H1 (cell line): ENCODE measurements at regions not wholly inside any gene's neighbourhood (a gene's known extent, or its start where the extent isn't known, plus 50 kb on each side); places are given as distances from the start of the nearest gene placed in this dataset.

ENCODE experiments used
- CTCF ChIA-PET: fragments of 300-600 bp; sonication (Branson Sonifier 250); formaldehyde crosslinking; loops from one replicate; lab custom pipeline; 2021; ENCODE audit not compliant: partially characterized antibody; lab: Charles Lee
- POLR2A ChIA-PET: fragments of 300-600 bp; sonication (Branson Sonifier 250); formaldehyde crosslinking; loops from one replicate; lab custom pipeline; 2021; ENCODE audit warnings: inconsistent platforms; ENCODE audit not compliant: partially characterized antibody; lab: Charles Lee
- DNase-seq, 2 experiments: peaks; one replicate each; pipeline versions ENCODE4 v3.0.0 to v3.0.0-alpha.2; 2010 to 2022; ENCODE audit warnings: low spot score in 2 of 2, low read depth in 1 of 2, mixed read lengths in 1 of 2
- FAIRE-seq: peaks from 2 replicates; lab custom pipeline; 2011; peaks lifted over from hg19 to GRCh38; lab: Jason Lieb, UNC
- H2AFZ ChIP-seq: 2 replicates; pipeline ENCODE4 v1.8.1; 2012; ENCODE audit warnings: low read length, inconsistent platforms
- H2AK5ac ChIP-seq: 2 replicates; pipeline ENCODE4 v1.6.1; 2013; ENCODE audit warnings: low read depth, low read length
- H2BK120ac ChIP-seq: replicated peaks from 2 replicates; pipeline ENCODE3; 2013; ENCODE audit warnings: low read depth, low read length, inconsistent platforms
- H2BK12ac ChIP-seq: 2 replicates; pipeline ENCODE4 v1.6.1; 2013; ENCODE audit warnings: low read depth, low read length
- H2BK15ac ChIP-seq: 2 replicates; pipeline ENCODE4 v1.6.1; 2013; ENCODE audit warnings: low read length
- H2BK20ac ChIP-seq: 2 replicates; pipeline ENCODE4 v1.6.1; 2013; ENCODE audit warnings: low read length
- H2BK5ac ChIP-seq: 2 replicates; pipeline ENCODE4 v1.6.1; 2013; ENCODE audit warnings: low read depth, low read length
- H3K14ac ChIP-seq: 2 replicates; pipeline ENCODE4 v1.6.1; 2013; ENCODE audit warnings: inconsistent platforms; ENCODE audit not compliant: insufficient read length
- H3K18ac ChIP-seq: 2 replicates; pipeline ENCODE4 v1.6.1; 2013; ENCODE audit warnings: low read length; ENCODE audit errors: extremely low read depth
- H3K23ac ChIP-seq: 2 replicates; pipeline ENCODE4 v1.6.1; 2013; ENCODE audit warnings: inconsistent platforms; ENCODE audit not compliant: insufficient read length
- H3K23me2 ChIP-seq: 2 replicates; pipeline ENCODE4 v1.6.1; 2013; ENCODE audit warnings: low read depth, low read length
- H3K27ac ChIP-seq: 2 replicates; pipeline ENCODE4 v1.6.1; 2011; ENCODE audit warnings: low read depth, low read length, inconsistent platforms
- H3K27me3 ChIP-seq, 4 experiments: replicated peaks in 1 of 4; 1 replicate in 1 of 4; 2 replicates in 3 of 4; pipeline versions ENCODE4 v1.6.1 to v1.8.1; 2011 to 2013; ENCODE audit warnings: low read length in 3 of 4, mild to moderate bottlenecking in 3 of 4, inconsistent platforms in 2 of 4, mixed read lengths in 2 of 4, moderate library complexity in 1 of 4; ENCODE audit not compliant: control insufficient read depth in 3 of 4, insufficient read depth in 3 of 4; ENCODE audit errors: extremely low read depth in 1 of 4
- H3K36me3 ChIP-seq, 4 experiments: 2 replicates each; pipeline versions ENCODE4 v1.6.1 to v1.8.1; 2011 to 2013; ENCODE audit warnings: mild to moderate bottlenecking in 4 of 4, low read length in 3 of 4, moderate library complexity in 2 of 4, control low read depth in 1 of 4, inconsistent platforms in 1 of 4; ENCODE audit not compliant: insufficient read depth in 4 of 4, control insufficient read depth in 2 of 4
- H3K4ac ChIP-seq: replicated peaks from 2 replicates; pipeline ENCODE3; 2013; ENCODE audit warnings: low read length, low read depth, mixed read lengths, inconsistent platforms; ENCODE audit not compliant: insufficient read length
- H3K4me1 ChIP-seq, 4 experiments: replicated peaks in 1 of 4; 1 replicate in 1 of 4; 2 replicates in 3 of 4; pipeline versions ENCODE4 v1.6.1 to v1.8.1; 2011 to 2013; ENCODE audit warnings: low read length in 3 of 4, inconsistent platforms in 2 of 4, mixed read lengths in 1 of 4; ENCODE audit not compliant: insufficient read depth in 4 of 4, control insufficient read depth in 3 of 4
- H3K4me2 ChIP-seq, 2 experiments: 2 replicates each; pipeline versions ENCODE4 v1.6.1 to v1.8.1; 2011 to 2013; ENCODE audit warnings: low read depth in 2 of 2, low read length in 2 of 2, control low read depth in 1 of 2, inconsistent platforms in 1 of 2, mild to moderate bottlenecking in 1 of 2; ENCODE audit not compliant: insufficient read depth in 1 of 2
- H3K4me3 ChIP-seq, 4 experiments: fragments of 200-600, 300-600 bp in 1 of 4; sonication (generic), shearing (Covaris generic), sonication (Bioruptor Twin) in 1 of 4; 2 replicates each; pipeline versions ENCODE4 v1.5.1 to v1.8.1; 2011 to 2016; ENCODE audit warnings: low read length in 4 of 4, low read depth in 3 of 4, control low read depth in 2 of 4, inconsistent platforms in 2 of 4, mild to moderate bottlenecking in 2 of 4, mixed read lengths in 1 of 4, moderate library complexity in 1 of 4; ENCODE audit not compliant: insufficient read depth in 2 of 4; ENCODE audit errors: extremely low read depth in 1 of 4
- H3K56ac ChIP-seq: replicated peaks from 2 replicates; pipeline ENCODE3; 2013; ENCODE audit warnings: low read depth, mild to moderate bottlenecking, mixed read lengths, low read length, inconsistent platforms; ENCODE audit not compliant: insufficient read length
- H3K79me1 ChIP-seq: 2 replicates; pipeline ENCODE4 v1.6.1; 2013; ENCODE audit warnings: low read depth, low read length, control low read depth
- H3K79me2 ChIP-seq, 2 experiments: 2 replicates each; pipeline versions ENCODE4 v1.6.1 to v1.8.1; 2012 to 2013; ENCODE audit warnings: low read length in 2 of 2, mild to moderate bottlenecking in 2 of 2, inconsistent platforms in 1 of 2; ENCODE audit not compliant: insufficient read depth in 2 of 2, control insufficient read depth in 1 of 2
- H3K9ac ChIP-seq, 4 experiments: replicated peaks in 1 of 4; 1 replicate in 1 of 4; 2 replicates in 3 of 4; pipeline versions ENCODE4 v1.6.1 to v1.8.1; 2011 to 2013; ENCODE audit warnings: low read depth in 3 of 4, low read length in 3 of 4, control low read depth in 2 of 4, mild to moderate bottlenecking in 2 of 4, moderate library complexity in 2 of 4, inconsistent platforms in 1 of 4; ENCODE audit errors: extremely low read depth in 1 of 4
- H3K9me3 ChIP-seq, 2 experiments: 2 replicates each; pipeline versions ENCODE4 v1.6.1 to v1.8.1; 2012 to 2013; ENCODE audit warnings: mild to moderate bottlenecking in 2 of 2, moderate library complexity in 2 of 2, control low read depth in 1 of 2, inconsistent platforms in 1 of 2, low read depth in 1 of 2, low read length in 1 of 2, mixed read lengths in 1 of 2; ENCODE audit not compliant: insufficient read depth in 2 of 2
- H4K20me1 ChIP-seq, 2 experiments: replicated peaks in 1 of 2; 2 replicates each; pipeline versions ENCODE3 to v1.8.1; 2011 to 2013; ENCODE audit warnings: inconsistent platforms in 2 of 2, low read length in 2 of 2, mild to moderate bottlenecking in 1 of 2; ENCODE audit not compliant: insufficient read depth in 2 of 2, control insufficient read depth in 1 of 2
- H4K5ac ChIP-seq: 2 replicates; pipeline ENCODE4 v1.6.1; 2013; ENCODE audit warnings: low read length, low read depth, mixed read lengths, inconsistent platforms; ENCODE audit not compliant: insufficient read length
- H4K8ac ChIP-seq: 2 replicates; pipeline ENCODE4 v1.8.0; 2013; ENCODE audit warnings: mild to moderate bottlenecking, moderate library complexity, low read length, inconsistent platforms; ENCODE audit not compliant: insufficient read depth; ENCODE audit errors: extremely low read depth
- H4K91ac ChIP-seq: replicated peaks from 2 replicates; pipeline ENCODE3; 2013; ENCODE audit warnings: low read length, mixed read lengths, inconsistent platforms; ENCODE audit not compliant: insufficient read length
- ASH2L ChIP-seq: fragments of 200-600, 300-600 bp; sonication (generic); IDR thresholded peaks from one replicate; pipeline ENCODE4 v1.7.1; 2017; ENCODE audit warnings: low read length
- CBX5 ChIP-seq: fragments of 300-800, 300-1000 bp; sonication (generic); IDR thresholded peaks from 2 replicates; pipeline ENCODE4 v1.7.1; 2016; ENCODE audit warnings: antibody characterized with exemption, low read length, low read depth
- CHD1 ChIP-seq: IDR thresholded peaks from 2 replicates; pipeline ENCODE4 v1.6.1; 2012; ENCODE audit warnings: low read depth, low read length, improper control_type of control experiment
- CTBP2 ChIP-seq: IDR thresholded peaks from 2 replicates; pipeline ENCODE4 v1.7.0; 2011; ENCODE audit warnings: borderline replicate concordance, mild to moderate bottlenecking, moderate library complexity, mixed read lengths, low read length; ENCODE audit not compliant: insufficient read depth, insufficient read length
- FOSL1 ChIP-seq: IDR thresholded peaks from 2 replicates; pipeline ENCODE4 v1.6.1; 2011; ENCODE audit warnings: mild to moderate bottlenecking, low read depth, low read length, moderate library complexity; ENCODE audit not compliant: insufficient read depth
- MAFK ChIP-seq: IDR thresholded peaks from 2 replicates; pipeline ENCODE4 v1.6.1; 2012; ENCODE audit warnings: low read depth, mild to moderate bottlenecking, improper control_type of control experiment, low read length
- NANOG ChIP-seq: IDR thresholded peaks from 2 replicates; pipeline ENCODE4 v1.6.1; 2011; ENCODE audit warnings: low read length, low read depth, mild to moderate bottlenecking, inconsistent platforms; ENCODE audit not compliant: insufficient read depth, poor library complexity, severe bottlenecking
- NRF1 ChIP-seq: IDR thresholded peaks from 2 replicates; pipeline ENCODE4 v1.6.1; 2011; ENCODE audit warnings: mild to moderate bottlenecking, low read depth, low read length, improper control_type of control experiment
- SIRT6 ChIP-seq: IDR thresholded peaks from one replicate; pipeline ENCODE4 v1.7.1; 2012; ENCODE audit warnings: low read length, inconsistent platforms
- SP2 ChIP-seq: IDR thresholded peaks from 2 replicates; pipeline ENCODE4 v1.6.1; 2012; ENCODE audit warnings: mild to moderate bottlenecking, low read length, inconsistent platforms
- TEAD4 ChIP-seq: IDR thresholded peaks from 2 replicates; pipeline ENCODE4 v1.6.1; 2012; ENCODE audit warnings: low read depth, low read length, inconsistent platforms, mixed read lengths
- WGBS, 2 experiments: shearing (Covaris generic) in 1 of 2; methylation state at CpG; one replicate each; pipeline versions ENCODE4 v1.1.6 to v1.1.7; 2013 to 2015; ENCODE audit warnings: low lambda C conversion rate in 2 of 2, mixed read lengths in 2 of 2, inconsistent platforms in 1 of 2, low coverage in 1 of 2, missing lambda C conversion rate in 1 of 2; ENCODE audit not compliant: insufficient replicate concordance in 2 of 2, insufficient coverage in 1 of 2, insufficient read length in 1 of 2; ENCODE audit errors: extremely low coverage in 1 of 2, missing lambda C conversion rate in 1 of 2; 5-methylcytosine and 5-hydroxymethylcytosine counted together
- TF ChIP-seq, protein P1 (sequence below): IDR thresholded peaks from 2 replicates; pipeline ENCODE4 v1.6.1; 2011; ENCODE audit warnings: low read length, improper control_type of control experiment
- TF ChIP-seq, protein P2 (sequence below): IDR thresholded peaks from 2 replicates; pipeline ENCODE4 v1.6.1; 2011; ENCODE audit warnings: low read depth, mild to moderate bottlenecking, low read length; ENCODE audit not compliant: insufficient read depth

DNA sequence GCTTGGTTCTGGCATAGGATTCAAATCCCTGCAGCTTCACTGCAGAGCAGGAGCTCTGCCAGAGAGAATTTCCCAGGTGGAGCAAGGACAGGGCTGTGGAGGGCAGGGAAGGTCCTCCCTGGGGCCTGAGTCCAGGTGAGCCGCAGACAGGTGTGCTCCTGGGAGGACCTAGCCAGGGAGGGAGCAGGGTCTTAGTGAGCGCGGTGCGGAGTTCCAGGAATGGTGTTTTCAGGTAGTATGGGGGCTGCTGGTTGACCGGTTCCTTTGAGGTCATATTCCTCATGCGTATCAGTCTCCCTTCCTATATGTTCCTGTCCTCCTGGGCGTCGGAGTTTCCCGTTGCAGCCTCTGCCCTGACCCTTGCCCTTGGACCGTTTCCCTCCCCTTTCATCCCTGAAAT, 813.3 kb downstream of the KCNJ18 start:
- Histone ChIP-seq H2BK15ac (no peak overlapping the region), H3K23me2 (no peaks in the 10 kb centered on the region), H3K4me3 (no peak overlapping the region), H2AK5ac (no peak overlapping the region), H2BK20ac (no peak overlapping the region), H4K8ac (no peak overlapping the region), H3K9ac (no peak overlapping the region), H2AFZ (no peak overlapping the region), H3K14ac (no peak overlapping the region), H4K20me1 (no peaks in the 10 kb centered on the region), H3K56ac (no peak overlapping the region), H2BK120ac (no peak overlapping the region), H3K27ac (no peak overlapping the region), H3K79me1 (no peaks in the 10 kb centered on the region), H3K23ac (no peak overlapping the region), H3K36me3 (no peaks in the 10 kb centered on the region; a peak in 1 of 8 replicates), H3K27me3 (no peaks in the 10 kb centered on the region), H3K4me2 (no peak overlapping the region), H3K79me2 (no peaks in the 10 kb centered on the region), H4K91ac (no peak overlapping the region), H4K5ac (no peak overlapping the region), H3K18ac (no peak overlapping the region), H2BK5ac (no peak overlapping the region), H3K4me1 (no peaks in the 10 kb centered on the region), H3K4ac (no peak overlapping the region), H2BK12ac (no peak overlapping the region), H3K9me3 (peaks cover 55 to 75% of the 10 kb centered on the region in 2 experiments)
- FAIRE-seq: no peak
- 98% methylated on average over 5 of the region's 10 CpGs; no CpG with 5 or more reads in 1 of the 2 experiments for WGBS, 2 experiments
- TF ChIP-seq CHD1: no peak
- TF ChIP-seq, protein P1, sequence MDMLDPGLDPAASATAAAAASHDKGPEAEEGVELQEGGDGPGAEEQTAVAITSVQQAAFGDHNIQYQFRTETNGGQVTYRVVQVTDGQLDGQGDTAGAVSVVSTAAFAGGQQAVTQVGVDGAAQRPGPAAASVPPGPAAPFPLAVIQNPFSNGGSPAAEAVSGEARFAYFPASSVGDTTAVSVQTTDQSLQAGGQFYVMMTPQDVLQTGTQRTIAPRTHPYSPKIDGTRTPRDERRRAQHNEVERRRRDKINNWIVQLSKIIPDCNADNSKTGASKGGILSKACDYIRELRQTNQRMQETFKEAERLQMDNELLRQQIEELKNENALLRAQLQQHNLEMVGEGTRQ: no peak
- TF ChIP-seq SP2: no peak
- TF ChIP-seq ASH2L: no peak
- no peak for TF ChIP-seq CTBP2
- TF ChIP-seq FOSL1: no peak
- TF ChIP-seq, protein P2, sequence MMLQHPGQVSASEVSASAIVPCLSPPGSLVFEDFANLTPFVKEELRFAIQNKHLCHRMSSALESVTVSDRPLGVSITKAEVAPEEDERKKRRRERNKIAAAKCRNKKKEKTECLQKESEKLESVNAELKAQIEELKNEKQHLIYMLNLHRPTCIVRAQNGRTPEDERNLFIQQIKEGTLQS: no peak
- TF ChIP-seq NRF1: no peak
- TF ChIP-seq SIRT6: no peak
- no peak for TF ChIP-seq NANOG
- TF ChIP-seq CBX5: no peak
- no peak for TF ChIP-seq TEAD4
- no peak for TF ChIP-seq MAFK
- POLR2A ChIA-PET: no interaction called here
- DNase-seq: no peak
- CTCF ChIA-PET: no interaction called here
